ENCODE measurements at regions not wholly inside any gene's neighbourhood (a gene's known extent, or its start where the extent isn't known, plus 50 kb on each side); places are given as distances from the start of the nearest gene placed in this dataset.

GRCh38 chr1:29646161-29646775, 409.9 kb downstream of the PTPRU start:
- TF ChIP-seq CTCF (IDR thresholded peaks at IDR 0.05; ENCODE audit: low read depth, low read length) = no peak
- TF ChIP-seq MYC (IDR thresholded peaks at IDR 0.05; ENCODE audit: low read depth, low read length) = no peak
- no peak for TF ChIP-seq MAX (IDR thresholded peaks at IDR 0.05; ENCODE audit: low read depth, low read length)

All from NB4 (cell line).